WTC11 (cell line): ENCODE measurements at regions not wholly inside any gene's neighbourhood (a gene's known extent, or its start where the extent isn't known, plus 50 kb on each side); places are given as distances from the start of the nearest gene placed in this dataset.

Experiments
- ATAC-seq: fragments of 200-7000 bp; cut with Tn5 transposase; 2 replicates; pipeline ENCODE4 v1.10.0; 2021; ENCODE audit warnings: mild to moderate bottlenecking, moderate library complexity
- CTCF ChIA-PET: fragments of 300-600 bp; sonication (Branson Sonifier 250); formaldehyde crosslinking; loops from one replicate; lab custom pipeline; 2021; ENCODE audit warnings: antibody characterized with exemption; lab: Charles Lee
- POLR2A ChIA-PET: fragments of 350-600 bp; sonication (Branson Sonifier 250); formaldehyde crosslinking; loops from one replicate; lab custom pipeline; 2021; ENCODE audit warnings: antibody characterized with exemption; lab: Charles Lee
- DNase-seq: peaks from one replicate; pipeline ENCODE4 v3.0.0; 2021; ENCODE audit warnings: low spot score
- H3K27ac Mint-ChIP-seq: 2 replicates; pipeline ENCODE4 v1.8.0; 2021; ENCODE audit warnings: mixed read lengths
- H3K27me3 Mint-ChIP-seq: 2 replicates; pipeline ENCODE4 v1.8.0; 2021; ENCODE audit warnings: low read depth, mild to moderate bottlenecking, moderate library complexity, mixed read lengths
- H3K36me3 Mint-ChIP-seq: 2 replicates; pipeline ENCODE4 v1.8.0; 2021; ENCODE audit warnings: mixed read lengths
- H3K4me1 Mint-ChIP-seq: 2 replicates; pipeline ENCODE4 v1.8.0; 2022; ENCODE audit warnings: mixed read lengths
- H3K4me3 Mint-ChIP-seq: 2 replicates; pipeline ENCODE4 v1.8.0; 2021; ENCODE audit warnings: mild to moderate bottlenecking, moderate library complexity, mixed read lengths
- H3K9me3 Mint-ChIP-seq: 2 replicates; pipeline ENCODE4 v1.8.0; 2021; ENCODE audit warnings: mixed read lengths
- ARID4B ChIP-seq: sonication (generic); formaldehyde crosslinking; IDR thresholded peaks from 2 replicates; pipeline ENCODE4 v1.8.0; 2023; ENCODE audit warnings: missing genetic modification reagents, mild to moderate bottlenecking, borderline replicate concordance
- CDX4 ChIP-seq: fragments of 250-450 bp; sonication (Bioruptor Pico); IDR thresholded peaks from 2 replicates; pipeline ENCODE4 v1.9.0; 2021; ENCODE audit warnings: moderate library complexity, mild to moderate bottlenecking, inconsistent platforms, borderline replicate concordance
- CTCF ChIP-seq: fragments of 200-600 bp; IDR thresholded peaks from 2 replicates; pipeline ENCODE4 v1.8.0; 2022; ENCODE audit warnings: antibody characterized with exemption
- E2F5 ChIP-seq: sonication (generic); formaldehyde crosslinking; IDR thresholded peaks from 2 replicates; pipeline ENCODE4 v1.8.1; 2022; ENCODE audit warnings: mild to moderate bottlenecking, moderate library complexity, missing genetic modification reagents
- ELF4 ChIP-seq: sonication (generic); formaldehyde crosslinking; IDR thresholded peaks from 2 replicates; pipeline ENCODE4 v1.8.1; 2022; ENCODE audit warnings: low read depth, mild to moderate bottlenecking, moderate library complexity, missing genetic modification reagents
- MXD4 ChIP-seq: fragments of 250-450 bp; sonication (Bioruptor Pico); IDR thresholded peaks from 2 replicates; pipeline ENCODE4 v1.8.0; 2021; ENCODE audit warnings: mild to moderate bottlenecking, moderate library complexity, borderline replicate concordance
- NFATC4 ChIP-seq: fragments of 250-450 bp; sonication (Bioruptor Pico); IDR thresholded peaks from 2 replicates; pipeline ENCODE4 v1.9.0; 2021; ENCODE audit warnings: mild to moderate bottlenecking
- NFYB ChIP-seq: sonication (generic); formaldehyde crosslinking; conservative IDR thresholded peaks from 2 replicates; pipeline ENCODE4 v1.8.0; 2022; ENCODE audit warnings: low read depth, missing genetic modification reagents
- NR1H2 ChIP-seq: sonication (generic); formaldehyde crosslinking; IDR thresholded peaks from 2 replicates; pipeline ENCODE4 v1.9.0; 2021; ENCODE audit warnings: mild to moderate bottlenecking, moderate library complexity, missing genetic modification reagents
- RELA ChIP-seq: sonication (generic); formaldehyde crosslinking; IDR thresholded peaks from 2 replicates; pipeline ENCODE4 v1.8.1; 2022; ENCODE audit warnings: missing genetic modification reagents, mild to moderate bottlenecking, borderline replicate concordance
- SMAD3 ChIP-seq: sonication (generic); formaldehyde crosslinking; IDR thresholded peaks from 2 replicates; pipeline ENCODE4 v1.8.0; 2022; ENCODE audit warnings: missing genetic modification reagents, mild to moderate bottlenecking, borderline replicate concordance
- SOX15 ChIP-seq: fragments of 250-450 bp; sonication (Bioruptor Pico); IDR thresholded peaks from 2 replicates; pipeline ENCODE4 v1.9.0; 2021; ENCODE audit warnings: mild to moderate bottlenecking
- ZNF121 ChIP-seq: sonication (generic); formaldehyde crosslinking; IDR thresholded peaks from 2 replicates; pipeline ENCODE4 v1.8.0; 2023; ENCODE audit warnings: missing genetic modification reagents
- ZNF138 ChIP-seq: sonication (generic); formaldehyde crosslinking; conservative IDR thresholded peaks from 2 replicates; pipeline ENCODE4 v1.8.1; 2022; ENCODE audit warnings: mild to moderate bottlenecking, moderate library complexity, missing genetic modification reagents
- ZNF263 ChIP-seq: sonication (generic); formaldehyde crosslinking; IDR thresholded peaks from 2 replicates; pipeline ENCODE4 v1.8.1; 2022; ENCODE audit warnings: low read depth, mild to moderate bottlenecking, moderate library complexity, missing genetic modification reagents
- ZNF416 ChIP-seq: fragments of 250-450 bp; sonication (Bioruptor Pico); IDR thresholded peaks from 2 replicates; pipeline ENCODE4 v1.9.0; 2021; ENCODE audit warnings: mild to moderate bottlenecking, inconsistent platforms
- ZNF512 ChIP-seq: sonication (generic); formaldehyde crosslinking; IDR thresholded peaks from 2 replicates; pipeline ENCODE4 v1.8.1; 2022; ENCODE audit warnings: missing genetic modification reagents, borderline replicate concordance
- ZNF671 ChIP-seq: fragments of 250-450 bp; sonication (Bioruptor Pico); IDR thresholded peaks from 2 replicates; pipeline ENCODE4 v1.8.0; 2021; ENCODE audit warnings: mild to moderate bottlenecking
- TF ChIP-seq, protein P1 (sequence below): sonication (generic); formaldehyde crosslinking; IDR thresholded peaks from 2 replicates; pipeline ENCODE4 v1.8.1; 2023; ENCODE audit warnings: mild to moderate bottlenecking, missing genetic modification reagents, moderate library complexity

GRCh38 chr13:78137404-78138142 lies 218.9 kb upstream of the EDNRB start:
- Mint-ChIP-seq H3K27ac (no peak overlapping the region), H3K4me3 (no peak overlapping the region), H3K36me3 (no peaks in the 10 kb centered on the region)

GRCh38 chr13:78136966-78137365 lies 218.3 kb upstream of the EDNRB start:
- no peak for DNase-seq
- POLR2A ChIA-PET, result interaction anchor here (0.6 kb wide), 1 partner anchor 244 kb away, joined by 3 read pairs; no protein-coding TSS in a partner anchor
- Mint-ChIP-seq H3K4me1 (peaks cover 12% of the 10 kb centered on the region), H3K27ac (no peak overlapping the region), H3K27me3 (no peaks in the 10 kb centered on the region), H3K36me3 (no peaks in the 10 kb centered on the region), H3K4me3 (no peak overlapping the region), H3K9me3 (no peaks in the 10 kb centered on the region)
- CTCF ChIA-PET, result interaction anchor here (0.6 to 3.2 kb wide), 12 partner anchors 8 to 805 kb away, joined by 3 to 31 read pairs (median 4); no protein-coding TSS in a partner anchor
- TF ChIP-seq ZNF416 (CRISPR knock-in tag) (no peak), CDX4 (CRISPR knock-in tag) (no peak), NR1H2 (CRISPR knock-in tag) (no peak), ARID4B (CRISPR knock-in tag) (no peak), SMAD3 (CRISPR knock-in tag) (no peak), NFATC4 (CRISPR knock-in tag) (no peak), NFYB (CRISPR knock-in tag) (no peak), ZNF121 (CRISPR knock-in tag) (no peak), ZNF138 (CRISPR knock-in tag) (no peak), SOX15 (CRISPR knock-in tag) (no peak), ELF4 (CRISPR knock-in tag) (no peak), E2F5 (no peak), ZNF671 (CRISPR knock-in tag) (no peak)
- no peak for ATAC-seq

More at GRCh38 chr13:78137404-78138142, 218.9 kb upstream of the EDNRB start:
- TF ChIP-seq MXD4 (CRISPR knock-in tag) (no peak), CTCF (peak; percentile 46; the same call in 1 of the 2 replicates), ZNF263 (CRISPR knock-in tag) (no peak), ZNF416 (CRISPR knock-in tag) (no peak), RELA (CRISPR knock-in tag) (no peak), ZNF512 (no peak), NR1H2 (CRISPR knock-in tag) (no peak)
- TF ChIP-seq, protein P1, sequence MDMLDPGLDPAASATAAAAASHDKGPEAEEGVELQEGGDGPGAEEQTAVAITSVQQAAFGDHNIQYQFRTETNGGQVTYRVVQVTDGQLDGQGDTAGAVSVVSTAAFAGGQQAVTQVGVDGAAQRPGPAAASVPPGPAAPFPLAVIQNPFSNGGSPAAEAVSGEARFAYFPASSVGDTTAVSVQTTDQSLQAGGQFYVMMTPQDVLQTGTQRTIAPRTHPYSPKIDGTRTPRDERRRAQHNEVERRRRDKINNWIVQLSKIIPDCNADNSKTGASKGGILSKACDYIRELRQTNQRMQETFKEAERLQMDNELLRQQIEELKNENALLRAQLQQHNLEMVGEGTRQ (CRISPR knock-in tag), result no peak
- TF ChIP-seq, all 79 proteins: peak for 1
- DNase-seq (peak; percentile 46), ATAC-seq (peak; percentile 99)
- ChIA-PET CTCF (interaction anchor here (0.5 to 3.2 kb wide), 24 partner anchors 8 to 1345 kb away, joined by 3 to 31 read pairs (median 4); no protein-coding TSS in a partner anchor), POLR2A (interaction anchor here (0.6 kb wide), 1 partner anchor 245 kb away, joined by 3 read pairs; no protein-coding TSS in a partner anchor)
- Mint-ChIP-seq H3K27me3 (no peaks in the 10 kb centered on the region), H3K9me3 (no peaks in the 10 kb centered on the region), H3K4me1 (peaks cover 12% of the 10 kb centered on the region)
